K562 (cell line): ENCODE measurements at regions not wholly inside any gene's neighbourhood (a gene's known extent, or its start where the extent isn't known, plus 50 kb on each side); places are given as distances from the start of the nearest gene placed in this dataset.

ENCODE experiments used
- ATAC-seq: fragments of 200-7000 bp; cut with Tn5 transposase; 3 replicates; pipeline ENCODE4 v1.9.1; 2020; ENCODE audit warnings: moderate library complexity
- BruUV-seq: library from RNA; stranded (reverse); fragments of 400-500 nt; replicated peaks from 2 replicates; lab custom pipeline; 2021; lab: Mats Ljungman, UMichigan
- CTCF ChIA-PET: fragments of 300-600 bp; formaldehyde crosslinking; extraction: SDS; loops from one replicate; lab custom pipeline; 2021; ENCODE audit warnings: low intra/inter-chr PET ratio; lab: Yijun Ruan, JAX
- POLR2A ChIA-PET: fragments of 300-600, 350-650 bp; sonication (Branson Sonifier 250); formaldehyde crosslinking; extraction: SDS; loops from one replicate; lab custom pipeline; 2021; ENCODE audit warnings: antibody characterized with exemption, inconsistent platforms; lab: Yijun Ruan, JAX
- DNase-seq, 4 experiments: peaks; one replicate each; pipeline versions ENCODE4 v3.0.0 to v3.0.0-alpha.2; 2011 to 2018; ENCODE audit warnings: low spot score in 3 of 4, mixed read lengths in 3 of 4; ENCODE audit errors: extremely low read depth in 1 of 4
- FAIRE-seq: peaks from 2 replicates; lab custom pipeline; 2011; peaks lifted over from hg19 to GRCh38; lab: Jason Lieb, UNC
- H2AFZ ChIP-seq: 2 replicates; pipeline ENCODE4 v1.6.0; 2011; ENCODE audit warnings: low read depth, low read length, control low read depth, inconsistent platforms
- H3K27ac ChIP-seq: fragments of 200-600 bp; 3 replicates; pipeline ENCODE4 v1.8.0; 2011; ENCODE audit warnings: low read depth, mild to moderate bottlenecking, control low read depth, inconsistent platforms, low read length, moderate library complexity, mixed read lengths; ENCODE audit errors: extremely low read depth
- H3K27me3 ChIP-seq, 2 experiments: fragments of 300-600 bp in 1 of 2; 2 replicates in 1 of 2; 3 replicates in 1 of 2; pipeline versions ENCODE4 v1.6.0 to v1.8.0; 2011; ENCODE audit warnings: inconsistent platforms in 2 of 2, low read length in 2 of 2, mild to moderate bottlenecking in 1 of 2, mixed read lengths in 1 of 2, moderate library complexity in 1 of 2; ENCODE audit not compliant: control insufficient read depth in 2 of 2, insufficient read depth in 2 of 2
- H3K36me3 ChIP-seq: fragments of 300-600 bp; 3 replicates; pipeline ENCODE4 v1.8.0; 2011; ENCODE audit warnings: mild to moderate bottlenecking, low read length, inconsistent platforms; ENCODE audit not compliant: control insufficient read depth, insufficient read depth
- H3K4me1 ChIP-seq, 2 experiments: fragments of 200-600 bp in 1 of 2; replicated peaks in 1 of 2; 2 replicates in 1 of 2; 3 replicates in 1 of 2; pipeline versions ENCODE4 v1.5.1 to v1.8.0; 2011; ENCODE audit warnings: inconsistent platforms in 2 of 2, low read length in 2 of 2, mild to moderate bottlenecking in 1 of 2, mixed read lengths in 1 of 2, moderate library complexity in 1 of 2; ENCODE audit not compliant: control insufficient read depth in 2 of 2, insufficient read depth in 2 of 2
- H3K4me2 ChIP-seq: 2 replicates; pipeline ENCODE4 v1.6.1; 2011; ENCODE audit warnings: low read length, control low read depth, inconsistent platforms, mixed read lengths; ENCODE audit not compliant: insufficient read depth
- H3K4me3 ChIP-seq: fragments of 200-600 bp; sonication (generic), shearing (Covaris generic); 2 replicates; pipeline ENCODE4 v1.5.1; 2016; ENCODE audit warnings: control low read depth, inconsistent platforms
- H3K79me2 ChIP-seq: fragments of 200-600 bp; 3 replicates; pipeline ENCODE4 v1.8.0; 2011; ENCODE audit warnings: low read length, inconsistent platforms; ENCODE audit not compliant: control insufficient read depth, insufficient read depth
- H3K9ac ChIP-seq, 2 experiments: 2 replicates each; pipeline versions ENCODE4 v1.6.0 to v1.6.1; 2011; ENCODE audit warnings: low read depth in 2 of 2, low read length in 2 of 2, control low read depth in 1 of 2, inconsistent platforms in 1 of 2, mild to moderate bottlenecking in 1 of 2, mixed read lengths in 1 of 2; ENCODE audit not compliant: insufficient read depth in 1 of 2
- H3K9me1 ChIP-seq: one replicate; pipeline ENCODE4 v1.6.0; 2011; ENCODE audit warnings: inconsistent platforms, mild to moderate bottlenecking, low read length, moderate library complexity; ENCODE audit not compliant: control insufficient read depth, insufficient read depth
- H3K9me3 ChIP-seq: replicated peaks from 2 replicates; pipeline ENCODE4 v1.5.1; 2011; ENCODE audit warnings: low read depth, low read length, inconsistent platforms; ENCODE audit not compliant: control insufficient read depth, insufficient read depth
- H4K20me1 ChIP-seq: replicated peaks from 2 replicates; pipeline ENCODE4 v1.6.1; 2011; ENCODE audit warnings: low read length, inconsistent platforms, mixed read lengths; ENCODE audit not compliant: control insufficient read depth, insufficient read depth
- ATF2 ChIP-seq: sonication (generic); formaldehyde crosslinking; IDR thresholded peaks from 2 replicates; pipeline ENCODE4 v1.8.1; 2022; ENCODE audit warnings: missing genetic modification reagents
- CCAR2 ChIP-seq: fragments of 200-400 bp; formaldehyde crosslinking; IDR thresholded peaks from 2 replicates; pipeline ENCODE4 v1.6.1; 2017; ENCODE audit warnings: mild to moderate bottlenecking, low read depth, low read length
- ELF1 ChIP-seq: fragments of 200-800 bp; sonication (Bioruptor generic); IDR thresholded peaks from 2 replicates; pipeline ENCODE4 v1.6.1; 2016; ENCODE audit warnings: missing genetic modification characterization, missing compliant biosample characterization
- ETV1 ChIP-seq: fragments of 450-650 bp; conservative IDR thresholded peaks from 2 replicates; pipeline ENCODE4 v1.6.1; 2016; ENCODE audit warnings: missing genetic modification characterization, control low read depth, low read depth, missing compliant biosample characterization
- GATA2 ChIP-seq: sonication (generic); formaldehyde crosslinking; IDR thresholded peaks from 2 replicates; pipeline ENCODE4 v1.4.0; 2020; ENCODE audit warnings: mild to moderate bottlenecking, missing genetic modification reagents
- GATAD2A ChIP-seq: fragments of 450-650 bp; IDR thresholded peaks from 2 replicates; pipeline ENCODE4 v1.6.1; 2017
- ID3 ChIP-seq, 2 experiments: fragments of 250-450 bp in 1 of 2; fragments of 450-650 bp in 1 of 2; sonication (Bioruptor Pico) in 1 of 2; IDR thresholded peaks; 2 replicates each; pipeline versions ENCODE4 v1.6.1 to v1.8.0; 2016 to 2021; ENCODE audit warnings: mild to moderate bottlenecking in 2 of 2, moderate library complexity in 2 of 2, missing compliant biosample characterization in 1 of 2, missing genetic modification characterization in 1 of 2
- POLR2A ChIP-seq: fragments of 450-650 bp; conservative IDR thresholded peaks from 2 replicates; pipeline ENCODE4 v1.6.1; 2016
- PTRF ChIP-seq: fragments of 450-650 bp; IDR thresholded peaks from 2 replicates; pipeline ENCODE4 v1.6.1; 2016; ENCODE audit warnings: mild to moderate bottlenecking, missing genetic modification characterization, missing compliant biosample characterization
- RBM14 ChIP-seq: fragments of 200-400 bp; formaldehyde crosslinking; IDR thresholded peaks from 2 replicates; pipeline ENCODE4 v1.6.1; 2018; ENCODE audit warnings: low read depth, mild to moderate bottlenecking, low read length, moderate library complexity, borderline replicate concordance; ENCODE audit not compliant: insufficient read depth
- RBM39 ChIP-seq: fragments of 200-400 bp; formaldehyde crosslinking; optimal IDR thresholded peaks from 2 replicates; pipeline ENCODE3; 2018; ENCODE audit warnings: low read depth, low read length
- RHOXF2B ChIP-seq: fragments of 250-450 bp; sonication (Bioruptor Pico); conservative IDR thresholded peaks from 2 replicates; pipeline ENCODE4 v1.5.1; 2021
- SRSF3 ChIP-seq: fragments of 200-400 bp; formaldehyde crosslinking; IDR thresholded peaks from 2 replicates; pipeline ENCODE4 v1.6.1; 2016; ENCODE audit warnings: mild to moderate bottlenecking, low read length, moderate library complexity; ENCODE audit not compliant: insufficient read depth
- TAF9B ChIP-seq: fragments of 450-650 bp; IDR thresholded peaks from 2 replicates; pipeline ENCODE4 v1.6.1; 2018; ENCODE audit warnings: mild to moderate bottlenecking; ENCODE audit not compliant: partially characterized antibody
- TOE1 ChIP-seq, 2 experiments: fragments of 450-650 bp in 1 of 2; sonication (generic) in 1 of 2; formaldehyde crosslinking in 1 of 2; IDR thresholded peaks; 2 replicates each; pipeline versions ENCODE4 v1.7.1 to v1.8.0; 2016 to 2022; ENCODE audit warnings: borderline replicate concordance in 2 of 2, mild to moderate bottlenecking in 2 of 2, antibody characterized with exemption in 1 of 2, inconsistent platforms in 1 of 2, low read depth in 1 of 2, missing genetic modification reagents in 1 of 2, moderate library complexity in 1 of 2
- ZBED1 ChIP-seq: IDR thresholded peaks from 2 replicates; pipeline ENCODE4 v1.6.1; 2014
- ZNF707 ChIP-seq: fragments of 250-450 bp; sonication (Bioruptor Pico); conservative IDR thresholded peaks from 2 replicates; pipeline ENCODE4 v1.8.0; 2022; ENCODE audit warnings: inconsistent platforms, mild to moderate bottlenecking, moderate library complexity
- WGBS: fragments of 100-300 bp; shearing (Covaris generic); methylation state at CpG from one replicate; pipeline ENCODE4 v1.1.6; 2016; ENCODE audit warnings: low coverage, mixed read lengths; ENCODE audit not compliant: insufficient coverage; ENCODE audit errors: missing lambda C conversion rate; 5-methylcytosine and 5-hydroxymethylcytosine counted together
- in situ Hi-C: fragments of 300-500 bp; cut with MboI; formaldehyde crosslinking; loops from 4 replicates; pipeline ENCODE4 v1.15.0; 2018; ENCODE audit warnings: inconsistent platforms, mixed read lengths
- intact Hi-C: fragments of 100-400 bp; cut with micrococcal nuclease; formaldehyde crosslinking; loops from 2 replicates; pipeline ENCODE4 v1.14.2; 2022

GRCh38 chr7:81234896-81235295 lies 316.0 kb upstream of the SEMA3C start:
- in situ Hi-C loops: no loop called here
- FAIRE-seq: no peak

GRCh38 chr7:81233208-81233940 lies 314.5 kb upstream of the SEMA3C start:
- ATAC-seq (no peak), DNase-seq (no peak), FAIRE-seq (no peak)
- Histone ChIP-seq H3K9ac (no peak overlapping the region), H4K20me1 (no peaks in the 10 kb centered on the region), H3K79me2 (no peaks in the 10 kb centered on the region), H3K4me2 (no peak overlapping the region), H3K4me1 (peaks cover 0 to 6% of the 10 kb centered on the region in 2 experiments; a peak in 1 of 5 replicates), H3K9me3 (no peaks in the 10 kb centered on the region), H3K4me3 (no peak overlapping the region), H3K27ac (no peak overlapping the region), H2AFZ (no peak overlapping the region), H3K36me3 (no peaks in the 10 kb centered on the region), H3K27me3 (no peaks in the 10 kb centered on the region), H3K9me1 (no peaks in the 10 kb centered on the region)
- ChIA-PET CTCF (no interaction called here), POLR2A (no interaction called here)
- no TSS peak for BruUV-seq
- in situ Hi-C loops: no loop called here
- 23% methylated on average over 11 of the region's 11 CpGs for WGBS
- intact Hi-C loops: no loop called here
- no peak for TF ChIP-seq SRSF3
- no peak for TF ChIP-seq GATAD2A
- TF ChIP-seq ZBED1: no peak
- TF ChIP-seq GATA2 (CRISPR knock-in tag): no peak
- TF ChIP-seq ETV1: no peak
- no peak for TF ChIP-seq RHOXF2B (CRISPR knock-in tag)
- TF ChIP-seq TAF9B: no peak
- no peak for TF ChIP-seq RBM14
- TF ChIP-seq RBM39: no peak
- TF ChIP-seq TOE1 (IDR thresholded peaks at IDR 0.05; ENCODE audit: borderline replicate concordance): no peak
- no peak for TF ChIP-seq TOE1 (CRISPR knock-in tag; IDR thresholded peaks at IDR 0.05; ENCODE audit: borderline replicate concordance, low read depth)
- TF ChIP-seq ATF2 (CRISPR knock-in tag): no peak
- TF ChIP-seq POLR2A: no peak

More at GRCh38 chr7:81234896-81235295, 316.0 kb upstream of the SEMA3C start:
- Histone ChIP-seq H3K27me3 (no peaks in the 10 kb centered on the region), H3K4me3 (no peak overlapping the region), H3K9me3 (no peaks in the 10 kb centered on the region), H3K9me1 (no peaks in the 10 kb centered on the region), H4K20me1 (no peaks in the 10 kb centered on the region), H3K9ac (no peak overlapping the region), H3K79me2 (no peaks in the 10 kb centered on the region), H3K4me2 (no peak overlapping the region), H3K4me1 (peaks cover 0 to 6% of the 10 kb centered on the region in 2 experiments; a peak in 1 of 5 replicates)
- CTCF ChIA-PET: no interaction called here
- no TSS peak for BruUV-seq
- ATAC-seq (no peak), DNase-seq (no peak)
- intact Hi-C loops: no loop called here
- TF ChIP-seq ZNF707 (no peak), PTRF (no peak), ID3 (CRISPR knock-in tag; IDR thresholded peaks at IDR 0.05) (no peak), ID3 (tag; IDR thresholded peaks at IDR 0.05) (no peak), ELF1 (tag) (no peak), CCAR2 (no peak), ETV1 (no peak)
- TF ChIP-seq, all 486 proteins: peak for 0
- H3K27ac ChIP-seq: no peak overlapping the region
- H3K36me3 ChIP-seq: no peaks in the 10 kb centered on the region
- no peak overlapping the region for H2AFZ ChIP-seq
- WGBS: 27% methylated on average over 1 of the region's 1 CpG
- POLR2A ChIA-PET: no interaction called here
